SK-N-SH (cell line): ENCODE measurements at regions not wholly inside any gene's neighbourhood (a gene's known extent, or its start where the extent isn't known, plus 50 kb on each side); places are given as distances from the start of the nearest gene placed in this dataset.

Experiments
- CTCF ChIA-PET: fragments of 300-600, 350-600 bp; formaldehyde crosslinking; extraction: SDS; loops from one replicate; lab custom pipeline; 2021; lab: Yijun Ruan, JAX
- POLR2A ChIA-PET: fragments of 350-600 bp; sonication (Branson Sonifier 250); formaldehyde crosslinking; extraction: SDS; loops from one replicate; lab custom pipeline; 2020; ENCODE audit warnings: antibody characterized with exemption, inconsistent platforms; lab: Yijun Ruan, JAX
- DNase-seq: peaks from one replicate; pipeline ENCODE4 v3.0.0; 2012
- H2AFZ ChIP-seq: fragments of 200-600 bp; sonication (generic); 2 replicates; pipeline ENCODE4 v1.8.1; 2016; ENCODE audit warnings: antibody characterized with exemption, mild to moderate bottlenecking, low read depth
- H3F3A ChIP-seq: fragments of 200-600 bp; sonication (generic); replicated peaks from 2 replicates; pipeline ENCODE3; 2016; ENCODE audit warnings: antibody characterized with exemption, mild to moderate bottlenecking; ENCODE audit not compliant: insufficient read depth
- H3K27ac ChIP-seq, 2 experiments: fragments of 200-500 bp in 1 of 2; fragments of 200-600 bp in 1 of 2; sonication (Bioruptor generic) in 1 of 2; sonication (generic), shearing (Covaris generic) in 1 of 2; 2 replicates each; pipeline versions ENCODE4 v1.5.1 to v1.6.1; 2014 to 2016; ENCODE audit warnings: low read depth in 2 of 2, inconsistent platforms in 1 of 2, low read length in 1 of 2, mild to moderate bottlenecking in 1 of 2, mixed read lengths in 1 of 2
- H3K27me3 ChIP-seq: fragments of 200-600 bp; sonication (generic), shearing (Covaris generic); 2 replicates; pipeline ENCODE4 v1.6.1; 2016; ENCODE audit warnings: mixed run types; ENCODE audit not compliant: insufficient read depth
- H3K36me3 ChIP-seq, 2 experiments: fragments of 200-500 bp in 1 of 2; fragments of 200-600 bp in 1 of 2; sonication (Bioruptor generic) in 1 of 2; sonication (generic) in 1 of 2; replicated peaks in 1 of 2; 2 replicates each; pipeline versions ENCODE3 to v1.5.1; 2014 to 2016; ENCODE audit warnings: low read length in 1 of 2, mild to moderate bottlenecking in 1 of 2; ENCODE audit not compliant: insufficient read depth in 2 of 2, control insufficient read depth in 1 of 2
- H3K4me1 ChIP-seq, 2 experiments: fragments of 200-500 bp in 1 of 2; fragments of 200-600 bp in 1 of 2; sonication (Bioruptor generic) in 1 of 2; sonication (generic), shearing (Covaris generic) in 1 of 2; 2 replicates each; pipeline versions ENCODE4 v1.5.1 to v1.6.1; 2014 to 2016; ENCODE audit warnings: low read depth in 1 of 2, low read length in 1 of 2, mixed run types in 1 of 2; ENCODE audit not compliant: insufficient read depth in 2 of 2, control insufficient read depth in 1 of 2
- H3K4me2 ChIP-seq: fragments of 200-600 bp; sonication (generic), shearing (Covaris generic); 2 replicates; pipeline ENCODE4 v1.6.1; 2017; ENCODE audit warnings: mixed run types
- H3K4me3 ChIP-seq, 2 experiments: fragments of 200-500 bp in 1 of 2; fragments of 200-600 bp in 1 of 2; sonication (Bioruptor generic) in 1 of 2; sonication (generic), shearing (Covaris generic) in 1 of 2; 2 replicates each; pipeline versions ENCODE4 v1.5.1 to v1.8.1; 2014 to 2016; ENCODE audit warnings: low read depth in 2 of 2, inconsistent platforms in 1 of 2, low read length in 1 of 2, mild to moderate bottlenecking in 1 of 2, mixed read lengths in 1 of 2, moderate library complexity in 1 of 2
- H3K79me2 ChIP-seq: fragments of 200-600 bp; sonication (generic); 2 replicates; pipeline ENCODE4 v1.8.1; 2017; ENCODE audit warnings: mild to moderate bottlenecking; ENCODE audit not compliant: insufficient read depth
- H3K9ac ChIP-seq: fragments of 200-600 bp; sonication (generic); 2 replicates; pipeline ENCODE4 v1.6.1; 2017; ENCODE audit warnings: mixed run types
- H3K9me2 ChIP-seq: fragments of 200-600 bp; sonication (generic); 2 replicates; pipeline ENCODE4 v1.6.1; 2017; ENCODE audit warnings: mixed run types
- H3K9me3 ChIP-seq: fragments of 200-600 bp; sonication (generic); 2 replicates; pipeline ENCODE4 v1.6.1; 2017; ENCODE audit warnings: mixed run types, mild to moderate bottlenecking, moderate library complexity
- H4K20me1 ChIP-seq: fragments of 200-600 bp; sonication (generic); 2 replicates; pipeline ENCODE4 v1.6.1; 2017; ENCODE audit warnings: mild to moderate bottlenecking, mixed run types; ENCODE audit not compliant: insufficient read depth
- MEF2A ChIP-seq: IDR thresholded peaks from 2 replicates; pipeline ENCODE4 v1.4.0; 2012; ENCODE audit warnings: low read depth, borderline replicate concordance
- RAD21 ChIP-seq: IDR thresholded peaks from 2 replicates; pipeline ENCODE4 v1.6.1; 2012; ENCODE audit warnings: mild to moderate bottlenecking, low read length
- REST ChIP-seq: IDR thresholded peaks from 2 replicates; pipeline ENCODE4 v1.6.1; 2012; ENCODE audit warnings: mild to moderate bottlenecking, low read depth, low read length, moderate library complexity
- SIN3A ChIP-seq: IDR thresholded peaks from 2 replicates; pipeline ENCODE4 v1.6.1; 2012; ENCODE audit warnings: low read depth, mild to moderate bottlenecking, low read length, moderate library complexity, borderline replicate concordance
- TAF1 ChIP-seq: IDR thresholded peaks from 2 replicates; pipeline ENCODE4 v1.6.1; 2012; ENCODE audit warnings: low read depth, mild to moderate bottlenecking, low read length, moderate library complexity, borderline replicate concordance
- TCF12 ChIP-seq: IDR thresholded peaks from 2 replicates; pipeline ENCODE4 v1.4.0; 2012
- YY1 ChIP-seq: IDR thresholded peaks from 2 replicates; pipeline ENCODE4 v1.4.0; 2012; ENCODE audit warnings: low read depth, mild to moderate bottlenecking
- WGBS: methylation state at CpG from one replicate; pipeline ENCODE4 v1.1.6; 2017; ENCODE audit warnings: low lambda C conversion rate; 5-methylcytosine and 5-hydroxymethylcytosine counted together
- TF ChIP-seq, protein P1 (sequence below): fragments of 150-350 bp; IDR thresholded peaks from 2 replicates; pipeline ENCODE4 v1.6.1; 2017; ENCODE audit warnings: antibody characterized with exemption, low read length, low read depth, borderline replicate concordance

- H3F3A ChIP-seq: no peaks in the 10 kb centered on the region
- H3K36me3 ChIP-seq: no peaks in the 10 kb centered on the region
- no peaks in the 10 kb centered on the region for H3K9me2 ChIP-seq
- no peaks in the 10 kb centered on the region for H3K79me2 ChIP-seq
- no peak overlapping the region for H3K4me2 ChIP-seq
- CTCF ChIA-PET: interaction anchor here (2.0 kb wide), 1 partner anchor 32 kb away, joined by 6 read pairs; no protein-coding TSS in a partner anchor
- no peaks in the 10 kb centered on the region for H4K20me1 ChIP-seq
- H2AFZ ChIP-seq: no peak overlapping the region
- no peak for TF ChIP-seq MEF2A
- no peak overlapping the region for H3K4me3 ChIP-seq
- H3K9me3 ChIP-seq: no peaks in the 10 kb centered on the region
- H3K9ac ChIP-seq: no peak overlapping the region
- H3K27me3 ChIP-seq: peaks cover 3% of the 10 kb centered on the region; the same call in 1 of the 2 replicates
- POLR2A ChIA-PET: no interaction called here
- H3K4me1 ChIP-seq: peaks cover 0 to 21% of the 10 kb centered on the region in 2 experiments; a peak in 2 of 4 replicates
- 92% methylated on average over 3 of the region's 3 CpGs for WGBS
- no peak for DNase-seq
- no peak overlapping the region; a peak in 1 of 4 replicates for H3K27ac ChIP-seq
Observed at GRCh38 chr11:123375832-123376231, 54.2 kb upstream of the GRAMD1B start.

- no peaks in the 10 kb centered on the region; the same call in 1 of the 2 replicates for H3K27me3 ChIP-seq
- H2AFZ ChIP-seq: no peak overlapping the region
- H3K4me3 ChIP-seq: no peak overlapping the region
- no peak overlapping the region for H3K9ac ChIP-seq
- H3K4me2 ChIP-seq: no peak overlapping the region
- DNase-seq: no peak
- no peaks in the 10 kb centered on the region for H3K36me3 ChIP-seq
- H3K9me2 ChIP-seq: no peaks in the 10 kb centered on the region
- H3K27ac ChIP-seq: no peak overlapping the region
- CTCF ChIA-PET: no interaction called here
- POLR2A ChIA-PET: no interaction called here
- no peaks in the 10 kb centered on the region for H3K9me3 ChIP-seq
- no peak for TF ChIP-seq YY1
- TF ChIP-seq TAF1: no peak
- TF ChIP-seq REST: no peak
- TF ChIP-seq, protein P1, sequence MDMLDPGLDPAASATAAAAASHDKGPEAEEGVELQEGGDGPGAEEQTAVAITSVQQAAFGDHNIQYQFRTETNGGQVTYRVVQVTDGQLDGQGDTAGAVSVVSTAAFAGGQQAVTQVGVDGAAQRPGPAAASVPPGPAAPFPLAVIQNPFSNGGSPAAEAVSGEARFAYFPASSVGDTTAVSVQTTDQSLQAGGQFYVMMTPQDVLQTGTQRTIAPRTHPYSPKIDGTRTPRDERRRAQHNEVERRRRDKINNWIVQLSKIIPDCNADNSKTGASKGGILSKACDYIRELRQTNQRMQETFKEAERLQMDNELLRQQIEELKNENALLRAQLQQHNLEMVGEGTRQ: no peak
- no peak for TF ChIP-seq RAD21
- TF ChIP-seq SIN3A: no peak
- TF ChIP-seq TCF12: no peak
- TF ChIP-seq, all 33 proteins: peak for 0
- peaks cover 0 to 21% of the 10 kb centered on the region in 2 experiments; a peak in 2 of 4 replicates for H3K4me1 ChIP-seq
- no peaks in the 10 kb centered on the region for H3F3A ChIP-seq
- WGBS: 75% methylated on average over 5 of the region's 5 CpGs
- no peaks in the 10 kb centered on the region for H4K20me1 ChIP-seq
- H3K79me2 ChIP-seq: no peaks in the 10 kb centered on the region
Observed at GRCh38 chr11:123374622-123374968, 55.5 kb upstream of the GRAMD1B start.
